HG02588 (cell line): ENCODE measurements at regions not wholly inside any gene's neighbourhood (a gene's known extent, or its start where the extent isn't known, plus 50 kb on each side); places are given as distances from the start of the nearest gene placed in this dataset.

Experiments
- ATAC-seq: cut with Tn5 transposase; IDR thresholded peaks from one replicate; pipeline ENCODE4 v1.9.1; 2021; ENCODE audit warnings: mild to moderate bottlenecking, moderate library complexity; ENCODE audit not compliant: unreplicated experiment

GRCh38 chr1:82867781-82868180 is 1067.0 kb downstream of the ADGRL2 start:
- no peak for ATAC-seq

DNA sequence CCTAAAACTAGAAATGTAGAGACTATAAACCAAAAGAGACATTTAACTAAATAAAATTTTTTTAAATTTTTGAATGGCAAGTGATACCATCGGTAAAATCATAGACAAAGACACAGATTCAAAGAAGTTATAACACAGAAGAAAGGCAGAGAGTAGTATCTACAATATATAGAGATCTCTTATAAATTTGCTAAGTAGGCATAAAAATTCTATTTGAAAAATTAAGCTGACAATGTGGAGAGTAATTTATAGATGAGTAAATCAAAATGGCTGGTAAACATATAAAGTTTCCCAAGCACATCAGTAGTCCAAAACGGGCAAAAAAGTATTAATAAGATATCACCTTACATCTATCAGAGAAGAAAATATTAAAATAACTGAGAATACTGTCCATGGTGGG is 1061.0 kb downstream of the ADGRL2 start:
- ATAC-seq = no peak

- no peak for ATAC-seq
Measured at GRCh38 chr1:82858031-82858430, 1057.3 kb downstream of the ADGRL2 start.

DNA sequence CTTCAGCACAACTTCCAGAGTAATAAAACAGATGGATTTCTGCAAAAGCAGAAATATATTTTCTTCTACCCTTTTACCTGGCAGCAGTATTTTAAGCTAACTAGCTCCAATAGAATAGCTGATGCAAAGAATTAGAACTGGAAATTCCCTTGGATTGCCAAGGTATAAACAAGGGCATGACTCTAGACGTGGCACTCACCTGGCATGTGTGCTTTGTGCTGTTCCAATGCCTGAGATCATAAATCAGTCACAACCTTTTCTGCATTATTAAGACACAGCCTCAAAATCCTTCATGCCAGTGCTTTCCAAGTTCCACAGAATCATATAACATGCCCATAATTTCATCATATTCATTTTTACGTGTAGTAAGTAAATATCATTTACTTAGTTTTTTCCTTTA is 1048.7 kb downstream of the ADGRL2 start:
- no peak for ATAC-seq

GRCh38 chr1:82848043-82848442 is 1047.3 kb downstream of the ADGRL2 start:
- ATAC-seq = no peak

GRCh38 chr1:82845866-82846265 is 1045.1 kb downstream of the ADGRL2 start:
- no peak for ATAC-seq

- no peak for ATAC-seq
Measured at GRCh38 chr1:82844911-82845827, 1044.4 kb downstream of the ADGRL2 start.

DNA sequence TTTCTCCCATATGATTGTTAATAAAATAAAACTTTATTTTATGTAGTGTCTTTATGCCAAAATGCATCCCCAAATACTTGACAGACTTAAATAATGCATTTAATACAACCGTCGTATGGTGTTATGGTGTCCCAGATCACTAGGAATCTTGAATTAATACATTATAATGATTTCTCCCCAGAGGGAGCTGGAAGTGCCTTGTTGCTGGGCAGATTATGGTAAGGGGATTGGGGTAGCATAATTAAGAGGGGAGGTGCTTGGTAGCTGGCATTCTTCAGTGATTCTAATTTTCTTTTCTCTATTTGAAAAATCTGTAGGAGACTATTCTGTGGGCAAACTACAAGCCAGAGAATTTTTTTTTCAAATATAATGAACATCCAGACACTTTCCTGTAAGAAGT is 1043.7 kb downstream of the ADGRL2 start:
- no peak for ATAC-seq

GRCh38 chr1:82843876-82844275 is 1043.1 kb downstream of the ADGRL2 start:
- ATAC-seq = no peak

GRCh38 chr1:82840192-82840591 is 1039.5 kb downstream of the ADGRL2 start:
- no peak for ATAC-seq

DNA sequence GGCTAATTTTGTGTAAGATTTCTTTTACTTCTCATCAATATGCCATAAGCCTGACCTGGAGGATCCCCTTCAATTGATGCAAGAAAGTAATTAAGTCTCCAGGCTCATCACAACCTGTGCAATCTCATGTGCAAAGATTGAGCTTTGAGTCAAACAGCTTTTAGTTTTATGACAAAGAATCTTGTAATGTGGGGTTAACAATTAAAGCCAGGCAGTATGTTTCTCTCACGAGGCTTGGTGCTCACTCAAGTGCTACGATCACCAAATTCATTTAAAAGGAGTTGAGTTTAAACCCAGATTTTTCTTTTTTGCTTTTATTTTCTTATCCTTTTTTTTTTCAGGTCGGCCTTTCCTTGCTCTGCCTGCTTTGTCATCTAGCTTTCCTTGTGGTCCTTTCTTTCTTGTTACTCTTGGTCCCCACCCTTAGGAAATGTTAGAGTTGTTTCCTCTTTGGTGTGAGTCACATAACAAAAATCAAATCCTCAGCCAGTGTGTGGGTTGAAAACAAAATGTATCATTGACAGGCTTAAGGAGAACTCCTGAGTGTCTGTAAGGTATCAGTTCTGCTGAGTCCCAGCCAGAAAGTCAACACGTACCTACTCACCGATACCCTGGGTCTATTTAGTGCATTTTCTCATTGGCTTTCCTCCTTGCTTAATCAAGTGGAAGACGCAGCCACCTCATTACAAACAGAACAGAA is 1037.2 kb downstream of the ADGRL2 start:
- no peak for ATAC-seq

DNA sequence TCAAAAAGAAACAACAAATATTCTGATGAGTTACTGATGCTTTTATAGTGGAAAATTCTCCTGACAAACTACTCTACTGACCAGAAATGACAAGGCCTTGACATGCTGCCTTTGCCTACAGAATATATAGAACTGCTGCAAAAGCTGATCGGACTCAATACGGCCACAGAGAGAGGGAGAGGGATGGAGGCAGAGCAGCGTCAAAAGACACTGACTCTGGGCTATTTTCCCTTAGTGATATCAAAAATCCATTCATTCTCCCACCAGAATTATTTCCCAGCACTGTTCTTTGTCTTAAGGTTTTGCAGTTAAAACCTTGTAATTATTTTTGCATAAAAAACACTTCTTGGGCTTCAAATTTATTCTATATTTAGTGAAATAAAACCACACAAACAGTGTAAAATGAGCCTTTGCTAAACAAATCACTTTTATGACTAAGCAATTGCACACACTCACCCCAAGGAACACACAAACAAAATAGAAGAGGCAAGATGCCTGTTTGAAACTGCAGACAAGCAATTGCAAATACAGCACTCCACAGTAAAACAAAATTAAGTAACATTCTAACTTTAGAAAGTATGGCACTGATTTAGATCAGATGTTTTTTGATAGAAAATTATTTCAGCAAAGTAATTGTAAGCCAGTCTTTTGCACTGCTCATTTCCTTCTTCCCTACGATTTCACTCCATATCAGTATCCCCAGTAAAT is 1036.4 kb downstream of the ADGRL2 start:
- ATAC-seq = no peak

DNA sequence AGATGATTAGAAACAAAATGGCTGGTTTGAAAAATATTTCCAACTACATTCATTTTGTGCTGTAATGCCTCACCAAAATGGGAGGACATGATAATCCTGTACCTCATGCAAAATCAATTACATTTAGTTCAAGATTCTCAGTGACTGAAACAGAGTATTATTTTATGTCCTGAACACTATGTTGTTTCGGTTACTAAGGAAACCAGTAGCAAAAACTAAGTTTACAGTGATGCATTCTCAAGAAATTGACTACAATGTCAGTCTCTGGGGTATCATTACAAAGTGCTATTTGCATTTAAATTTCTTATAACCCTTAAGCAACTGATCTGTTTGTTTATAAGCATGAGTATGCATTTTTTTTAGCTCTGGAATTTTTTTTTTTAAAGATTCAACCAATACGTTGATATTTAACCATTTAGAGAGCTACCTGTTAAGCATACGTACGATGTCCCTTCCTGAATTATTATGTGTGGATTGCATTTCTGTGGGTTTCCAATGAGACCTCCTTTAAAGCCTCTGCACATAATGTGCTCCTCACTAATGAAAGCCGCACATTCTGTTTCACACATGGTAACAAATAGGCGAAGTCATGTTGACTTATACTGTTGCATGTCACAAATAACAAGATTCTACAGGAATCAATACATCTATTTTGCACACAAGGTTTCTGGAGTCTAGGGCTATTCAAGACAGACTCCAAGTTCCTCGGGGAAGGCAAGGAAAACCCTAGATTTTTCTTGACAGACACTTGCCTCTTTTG is 1035.7 kb downstream of the ADGRL2 start:
- no peak for ATAC-seq

DNA sequence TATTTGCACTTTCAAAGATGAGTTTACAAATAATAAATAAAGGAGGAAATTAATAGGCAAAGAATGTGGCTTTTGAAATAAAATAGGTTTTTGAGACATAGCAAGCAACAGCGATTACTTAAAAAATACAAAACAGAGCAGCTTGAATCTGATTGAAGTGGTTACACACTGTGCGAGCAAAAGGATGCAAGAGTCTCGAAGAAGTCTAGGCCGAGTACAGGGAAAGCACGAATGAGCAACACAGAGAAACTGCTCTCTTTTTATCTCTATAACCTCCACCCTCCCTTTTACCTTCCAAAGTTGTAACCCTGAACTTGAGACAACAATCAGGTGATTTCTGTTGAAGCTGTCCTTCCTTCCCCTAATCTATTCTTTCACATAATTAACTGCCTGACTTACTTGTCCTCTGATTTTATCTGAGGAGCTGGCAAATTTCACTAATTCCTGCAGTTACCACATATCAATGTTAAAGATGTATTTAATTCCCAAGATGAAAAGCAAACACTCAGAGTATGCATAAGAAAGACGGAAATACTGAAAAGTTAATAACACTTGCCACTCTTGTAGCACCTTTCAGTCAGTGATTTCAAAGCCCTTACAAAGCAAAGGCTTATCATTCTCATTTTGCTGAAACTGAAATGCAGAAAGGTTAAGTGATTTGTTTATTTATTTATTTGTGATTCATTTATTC is 1030.1 kb downstream of the ADGRL2 start:
- ATAC-seq = no peak

GRCh38 chr1:82829527-82829926 is 1028.8 kb downstream of the ADGRL2 start:
- no peak for ATAC-seq

GRCh38 chr1:82823876-82824275 is 1023.1 kb downstream of the ADGRL2 start:
- no peak for ATAC-seq

- no peak for ATAC-seq
Measured at GRCh38 chr1:82820816-82821215, 1020.1 kb downstream of the ADGRL2 start.

- no peak for ATAC-seq
Measured at GRCh38 chr1:82819234-82819633, 1018.5 kb downstream of the ADGRL2 start.

DNA sequence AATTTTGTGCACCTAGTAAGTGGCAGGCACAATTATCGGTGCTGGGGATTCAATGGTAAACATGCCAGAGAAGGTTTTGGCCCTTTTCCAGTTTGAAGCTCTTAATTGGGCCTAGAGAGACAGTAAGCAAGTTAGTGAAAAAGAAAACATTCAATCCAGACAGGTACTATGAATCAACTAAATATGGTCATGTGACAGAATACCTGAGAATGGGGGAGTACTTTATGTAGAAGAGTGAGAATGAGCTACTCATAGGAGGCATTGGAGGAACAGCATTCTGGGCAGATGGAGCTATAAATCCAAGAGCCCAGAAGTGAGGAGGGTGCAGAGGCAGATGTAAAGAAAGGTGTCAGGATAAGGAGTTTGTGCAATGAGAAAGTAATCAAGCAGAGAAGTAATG is 1017.9 kb downstream of the ADGRL2 start:
- no peak for ATAC-seq

- ATAC-seq = no peak
Measured at GRCh38 chr1:82813386-82813785, 1012.7 kb downstream of the ADGRL2 start.
